Transverse colon (tissue), 4 donors: ENCODE measurements at regions not wholly inside any gene's neighbourhood (a gene's known extent, or its start where the extent isn't known, plus 50 kb on each side); places are given as distances from the start of the nearest gene placed in this dataset.

ENCODE experiments used
- DNase-seq: peaks from one replicate; pipeline ENCODE4 v3.0.0-alpha.2; 2019
- H3K27ac ChIP-seq, 4 donors: fragments of 200-600 bp; sonication (generic); 2 replicates each; pipeline ENCODE4 v1.5.1; 2016 to 2018; ENCODE audit warnings: inconsistent platforms in 4 of 4
- H3K27me3 ChIP-seq: fragments of 200-600 bp; sonication (generic); 2 replicates; pipeline ENCODE4 v1.5.1; 2017; ENCODE audit warnings: inconsistent platforms
- H3K36me3 ChIP-seq, 4 donors: fragments of 200-600 bp; sonication (generic); 2 replicates each; pipeline ENCODE4 v1.5.1; 2017 to 2019; ENCODE audit warnings: inconsistent platforms in 4 of 4
- H3K4me1 ChIP-seq, 4 donors: fragments of 200-600 bp; sonication (generic); 2 replicates each; pipeline ENCODE4 v1.5.1; 2017 to 2020; ENCODE audit warnings: inconsistent platforms in 4 of 4
- H3K4me3 ChIP-seq, 4 donors: fragments of 200-600 bp; sonication (generic); 1 replicate in 1 of 4; 2 replicates in 3 of 4; pipeline versions ENCODE4 v1.5.1 to v1.6.1; 2017 to 2019; ENCODE audit warnings: inconsistent platforms in 4 of 4
- H3K9me3 ChIP-seq, 2 donors: fragments of 200-600 bp; sonication (generic); 2 replicates each; pipeline ENCODE4 v1.5.1; 2017 to 2019; ENCODE audit warnings: inconsistent platforms in 2 of 2
- CTCF ChIP-seq, 5 experiments: fragments of 200-600 bp in 3 of 5; fragments of 450-650 bp in 2 of 5; sonication (generic) in 3 of 5; IDR thresholded peaks; 1 replicate in 2 of 5; 2 replicates in 3 of 5; pipeline ENCODE4 v1.5.1; 2016 to 2017; ENCODE audit warnings: antibody characterized with exemption in 5 of 5, inconsistent platforms in 3 of 5, mild to moderate bottlenecking in 2 of 5, moderate library complexity in 1 of 5
- EP300 ChIP-seq: sonication (generic); formaldehyde crosslinking; IDR thresholded peaks from one replicate; pipeline ENCODE4 v1.6.1; 2017; ENCODE audit warnings: antibody characterized with exemption, low read depth
- POLR2A ChIP-seq: fragments of 450-650 bp; IDR thresholded peaks from one replicate; pipeline ENCODE4 v1.6.1; 2016; ENCODE audit warnings: antibody characterized with exemption, mild to moderate bottlenecking, moderate library complexity
- POLR2AphosphoS5 ChIP-seq, 3 donors: sonication (generic); formaldehyde crosslinking; IDR thresholded peaks; one replicate each; pipeline ENCODE4 v1.6.1; 2016; ENCODE audit warnings: antibody characterized with exemption in 3 of 3
- WGBS, 2 donors: methylation state at CpG; one replicate each; pipeline ENCODE4 v1.1.5; 2018; ENCODE audit warnings: low coverage in 1 of 2; 5-methylcytosine and 5-hydroxymethylcytosine counted together
- in situ Hi-C, 4 donors: fragments of 200-750 bp; cut with MboI; loops; one replicate each; pipeline versions ENCODE4 v1.15.0 to v1.15.1; 2017; ENCODE audit warnings: low sequenced_read_pairs in 3 of 4, low pct_ligation_motif_present in 1 of 4, low pct_unique_long_range_greater_than_20kb in 1 of 4
- intact Hi-C: fragments of 100-400 bp; cut with DNase I; formaldehyde crosslinking; loops from one replicate; pipeline ENCODE4 v1.15.1; 2023; ENCODE audit warnings: low total_unique reads

GRCh38 chr5:122222580-122222979 lies 89.5 kb upstream of the SNCAIP start:
- H3K36me3 ChIP-seq: no peaks in the 10 kb centered on the region
- in situ Hi-C loops (no loop called here), intact Hi-C loops (no loop called here)
- H3K27me3 ChIP-seq: no peaks in the 10 kb centered on the region
- no peaks in the 10 kb centered on the region for H3K4me1 ChIP-seq
- H3K9me3 ChIP-seq: no peaks in the 10 kb centered on the region
- no peak overlapping the region for H3K4me3 ChIP-seq
- no peak for DNase-seq
- H3K27ac ChIP-seq: no peak overlapping the region
- TF ChIP-seq POLR2A (no peak), EP300 (no peak), POLR2AphosphoS5 (IDR thresholded peaks at IDR 0.05) (no peak), CTCF (IDR thresholded peaks at IDR 0.05) (no peak)
- 91% methylated on average over 6 of the region's 6 CpGs; no CpG with 5 or more reads in 1 of the 2 donors for WGBS, 2 donors

GRCh38 chr5:122228728-122229392 lies 83.2 kb upstream of the SNCAIP start:
- no peak for TF ChIP-seq POLR2A
- Histone ChIP-seq H3K27ac (no peak overlapping the region), H3K27me3 (no peaks in the 10 kb centered on the region), H3K36me3 (no peaks in the 10 kb centered on the region), H3K4me1 (no peaks in the 10 kb centered on the region), H3K9me3 (no peaks in the 10 kb centered on the region), H3K4me3 (no peak overlapping the region)
- WGBS, 2 donors: 83 to 91% methylated on average over 4 to 11 of the region's 11 CpGs
- in situ Hi-C loops: no loop called here
- no peak for DNase-seq
- intact Hi-C loops: no loop called here

- Histone ChIP-seq H3K27ac (no peak overlapping the region), H3K4me1 (no peaks in the 10 kb centered on the region), H3K4me3 (no peak overlapping the region), H3K27me3 (no peaks in the 10 kb centered on the region), H3K36me3 (no peaks in the 10 kb centered on the region), H3K9me3 (no peaks in the 10 kb centered on the region)
- no peak for DNase-seq
- TF ChIP-seq POLR2A (no peak), CTCF (IDR thresholded peaks at IDR 0.05) (no peak), POLR2AphosphoS5 (IDR thresholded peaks at IDR 0.05) (no peak), EP300 (no peak)
- WGBS, 2 donors: 92 to 93% methylated on average over 4 to 5 of the region's 5 CpGs
- intact Hi-C loops (no loop called here), in situ Hi-C loops (no loop called here)
Observed at GRCh38 chr5:122229551-122229950, 82.5 kb upstream of the SNCAIP start.

GRCh38 chr5:122236270-122237040 lies 75.6 kb upstream of the SNCAIP start:
- H3K27me3 ChIP-seq: no peaks in the 10 kb centered on the region
- peaks cover 0 to 4% of the 10 kb centered on the region in 2 donors for H3K9me3 ChIP-seq
- WGBS, 2 donors: 82% methylated on average over 2 of the region's 2 CpGs; no CpG with 5 or more reads in 1 of the 2 donors
- intact Hi-C loops: no loop called here
- H3K36me3 ChIP-seq: no peaks in the 10 kb centered on the region
- TF ChIP-seq POLR2AphosphoS5 (IDR thresholded peaks at IDR 0.05) (no peak), CTCF (IDR thresholded peaks at IDR 0.05) (no peak), EP300 (no peak), POLR2A (no peak)
- in situ Hi-C loops: no loop called here
- DNase-seq: no peak
- no peaks in the 10 kb centered on the region for H3K4me1 ChIP-seq
- H3K4me3 ChIP-seq: no peak overlapping the region
- H3K27ac ChIP-seq: no peak overlapping the region
